GM23338 (cell line): ENCODE measurements at regions not wholly inside any gene's neighbourhood (a gene's known extent, or its start where the extent isn't known, plus 50 kb on each side); places are given as distances from the start of the nearest gene placed in this dataset.

Experiments
- ATAC-seq: fragments of 200-7000 bp; cut with Tn5 transposase; 3 replicates; pipeline ENCODE4 v1.9.1; 2020
- DNase-seq: peaks from one replicate; pipeline ENCODE4 v3.0.0-alpha.2; 2015; ENCODE audit warnings: low spot score
- H2AFZ ChIP-seq: fragments of 200-600 bp; sonication (generic); 2 replicates; pipeline ENCODE4 v1.8.0; 2016; ENCODE audit warnings: antibody characterized with exemption, mild to moderate bottlenecking, moderate library complexity
- H3F3A ChIP-seq: fragments of 200-600 bp; sonication (generic); replicated peaks from 2 replicates; pipeline ENCODE4 v1.8.0; 2017; ENCODE audit warnings: antibody characterized with exemption, mixed run types, low read depth
- H3K27ac ChIP-seq: fragments of 200-600 bp; sonication (generic); 2 replicates; pipeline ENCODE4 v1.6.1; 2016; ENCODE audit warnings: low read depth
- H3K27me3 ChIP-seq: fragments of 200-600 bp; sonication (generic); 2 replicates; pipeline ENCODE4 v1.8.0; 2016; ENCODE audit warnings: mild to moderate bottlenecking, mixed run types, moderate library complexity; ENCODE audit not compliant: insufficient read depth
- H3K36me3 ChIP-seq: fragments of 200-600 bp; sonication (generic); 2 replicates; pipeline ENCODE4 v1.8.0; 2016; ENCODE audit warnings: mild to moderate bottlenecking; ENCODE audit not compliant: insufficient read depth
- H3K4me1 ChIP-seq: fragments of 200-600 bp; sonication (generic); 2 replicates; pipeline ENCODE4 v1.8.0; 2016; ENCODE audit warnings: mild to moderate bottlenecking, moderate library complexity; ENCODE audit not compliant: insufficient read depth
- H3K4me2 ChIP-seq: fragments of 200-600 bp; sonication (generic); 2 replicates; pipeline ENCODE4 v1.7.1; 2017; ENCODE audit warnings: mixed run types
- H3K4me3 ChIP-seq: fragments of 200-600 bp; sonication (generic); 2 replicates; pipeline ENCODE4 v1.6.1; 2016; ENCODE audit warnings: mixed run types
- H3K79me2 ChIP-seq: fragments of 200-600 bp; sonication (generic); replicated peaks from 2 replicates; pipeline ENCODE4 v1.8.0; 2017; ENCODE audit warnings: mild to moderate bottlenecking; ENCODE audit not compliant: insufficient read depth
- H3K9me2 ChIP-seq: fragments of 200-600 bp; sonication (generic); 2 replicates; pipeline ENCODE4 v1.8.0; 2017; ENCODE audit not compliant: insufficient read depth
- H4K20me1 ChIP-seq: fragments of 200-600 bp; sonication (generic); replicated peaks from 2 replicates; pipeline ENCODE4 v1.8.0; 2017; ENCODE audit warnings: mild to moderate bottlenecking; ENCODE audit not compliant: insufficient read depth
- H3K27ac Mint-ChIP-seq: 2 replicates; pipeline ENCODE4 v1.8.0; 2020; ENCODE audit warnings: inconsistent platforms, mild to moderate bottlenecking, moderate library complexity, mixed read lengths
- H3K27me3 Mint-ChIP-seq: 3 replicates; pipeline ENCODE4 v1.8.0; 2022; ENCODE audit warnings: low read depth, mild to moderate bottlenecking, moderate library complexity, mixed read lengths, inconsistent platforms; ENCODE audit not compliant: insufficient read depth, poor library complexity
- H3K36me3 Mint-ChIP-seq: 3 replicates; pipeline ENCODE4 v1.8.0; 2021; ENCODE audit warnings: low read depth, mild to moderate bottlenecking, inconsistent platforms, moderate library complexity, mixed read lengths
- H3K4me1 Mint-ChIP-seq: 3 replicates; pipeline ENCODE4 v1.8.0; 2020; ENCODE audit warnings: mild to moderate bottlenecking, inconsistent platforms, mixed read lengths
- H3K4me3 Mint-ChIP-seq: 3 replicates; pipeline ENCODE4 v1.8.0; 2021; ENCODE audit warnings: moderate library complexity, mild to moderate bottlenecking, inconsistent platforms, mixed read lengths
- H3K9me3 Mint-ChIP-seq: 3 replicates; pipeline ENCODE4 v1.8.0; 2020; ENCODE audit warnings: moderate library complexity, mild to moderate bottlenecking, inconsistent platforms, mixed read lengths
- CREB1 ChIP-seq: fragments of 250-450 bp; sonication (Bioruptor Pico); IDR thresholded peaks from 2 replicates; pipeline ENCODE4 v1.5.0; 2020; ENCODE audit warnings: low read depth, mild to moderate bottlenecking, moderate library complexity
- CTCF ChIP-seq, 2 experiments: fragments of 200-600 bp in 1 of 2; sonication (generic) in 1 of 2; conservative IDR thresholded peaks; 2 replicates each; pipeline versions ENCODE4 v1.5.1 to v1.6.1; 2016 to 2017; ENCODE audit warnings: antibody characterized with exemption in 2 of 2, low read depth in 2 of 2, mild to moderate bottlenecking in 2 of 2, moderate library complexity in 1 of 2
- ETS1 ChIP-seq: IDR thresholded peaks from 2 replicates; pipeline ENCODE4 v1.6.1; 2016; ENCODE audit warnings: antibody characterized with exemption
- EZH2 ChIP-seq: fragments of 200-600 bp; sonication (generic); IDR thresholded peaks from one replicate; pipeline ENCODE4 v1.8.0; 2017; ENCODE audit warnings: antibody characterized with exemption, mild to moderate bottlenecking, low read depth; ENCODE audit not compliant: unreplicated experiment
- EZH2phosphoT487 ChIP-seq: fragments of 200-600 bp; sonication (generic); IDR thresholded peaks from one replicate; pipeline ENCODE4 v1.8.1; 2018; ENCODE audit warnings: antibody characterized with exemption; ENCODE audit not compliant: unreplicated experiment
- POLR2AphosphoS5 ChIP-seq: IDR thresholded peaks from 2 replicates; pipeline ENCODE4 v1.6.1; 2016; ENCODE audit warnings: antibody characterized with exemption, low read depth
- REST ChIP-seq: IDR thresholded peaks from one replicate; pipeline ENCODE4 v1.6.1; 2018; ENCODE audit warnings: antibody characterized with exemption; ENCODE audit not compliant: unreplicated experiment
- ZNF114 ChIP-seq: fragments of 250-450 bp; sonication (Bioruptor Pico); IDR thresholded peaks from 2 replicates; pipeline ENCODE4 v1.5.0; 2020; ENCODE audit warnings: mild to moderate bottlenecking, moderate library complexity
- ZNF462 ChIP-seq: fragments of 250-450 bp; sonication (Bioruptor Pico); IDR thresholded peaks from 2 replicates; pipeline ENCODE4 v1.5.0; 2020; ENCODE audit warnings: mild to moderate bottlenecking, moderate library complexity

- TF ChIP-seq ETS1, result no peak
- no peak for TF ChIP-seq CTCF (conservative IDR thresholded peaks at IDR 0.05; ENCODE audit: low read depth in 2 of 2)
Observed at GRCh38 chr18:2146754-2147153, 424.6 kb downstream of the METTL4 start (continued).

GRCh38 chr18:2147476-2148230 is 423.7 kb downstream of the METTL4 start:
- Mint-ChIP-seq H3K9me3 (no peaks in the 10 kb centered on the region), H3K4me1 (peaks cover 2% of the 10 kb centered on the region; the same call in 1 of the 3 replicates), H3K36me3 (no peaks in the 10 kb centered on the region), H3K27ac (no peak overlapping the region), H3K27me3 (peaks cover 2% of the 10 kb centered on the region), H3K4me3 (no peak overlapping the region)
- Histone ChIP-seq H3K36me3 (no peaks in the 10 kb centered on the region), H4K20me1 (no peaks in the 10 kb centered on the region), H3K4me2 (no peak overlapping the region), H3K27ac (no peak overlapping the region), H3K9me2 (peaks cover 5% of the 10 kb centered on the region; the same call in 1 of the 2 replicates), H3K4me3 (no peak overlapping the region), H3K4me1 (no peaks in the 10 kb centered on the region), H3K79me2 (no peaks in the 10 kb centered on the region), H3F3A (no peaks in the 10 kb centered on the region), H3K27me3 (no peaks in the 10 kb centered on the region), H2AFZ (no peak overlapping the region)
- DNase-seq, result no peak
- ATAC-seq, result no peak
- TF ChIP-seq EZH2phosphoT487 (no peak), CTCF (conservative IDR thresholded peaks at IDR 0.05; ENCODE audit: low read depth in 2 of 2) (no peak), REST (no peak), CREB1 (CRISPR knock-in tag) (no peak), ZNF462 (CRISPR knock-in tag) (no peak), EZH2 (no peak), ZNF114 (no peak), POLR2AphosphoS5 (no peak)
